ENCODE measurements at regions not wholly inside any gene's neighbourhood (a gene's known extent, or its start where the extent isn't known, plus 50 kb on each side); places are given as distances from the start of the nearest gene placed in this dataset.

DNA sequence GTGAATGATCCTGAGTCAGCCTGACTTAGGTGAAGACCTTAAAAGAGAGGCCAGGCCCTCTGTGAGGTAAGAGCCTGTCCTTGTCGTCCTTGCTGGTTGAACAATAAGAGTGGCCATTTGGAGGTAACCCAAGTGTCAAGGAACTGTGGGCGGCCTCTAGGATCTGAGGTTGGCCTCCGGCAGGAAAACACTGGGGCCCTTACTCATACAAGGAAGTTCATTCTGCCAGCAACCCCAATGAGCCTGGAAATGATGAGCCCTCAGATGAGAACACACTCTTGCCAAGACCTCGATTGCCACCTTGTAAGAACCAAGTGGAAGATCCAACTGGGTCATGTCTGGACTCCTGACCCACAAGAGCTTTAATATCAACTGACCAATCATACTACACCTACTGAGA lies 95.5 kb upstream of the LRATD1 start:
- Histone ChIP-seq H3K27ac (ENCODE audit: low read length) (no peak overlapping the region), H3K36me3 (ENCODE audit: control insufficient read depth, insufficient read depth, low read length) (no peaks in the 10 kb centered on the region), H3K4me1 (ENCODE audit: control insufficient read depth, insufficient read depth, low read length) (no peaks in the 10 kb centered on the region), H3K9me3 (ENCODE audit: control insufficient read depth, insufficient read depth, low read depth, low read length) (no peaks in the 10 kb centered on the region), H3K4me3 (ENCODE audit: low read depth in 2 of 2, low read length in 2 of 2) (no peak overlapping the region), H3K27me3 (ENCODE audit: control insufficient read depth, insufficient read depth, low read length) (no peaks in the 10 kb centered on the region)
- ChIA-PET POLR2A (no interaction called here), CTCF (no interaction called here)
- BruUV-seq (replicated peaks) = no TSS peak
- DNase-seq (ENCODE audit: low read depth, low spot score) (no peak), ATAC-seq (no peak)
- TF ChIP-seq, protein P1, sequence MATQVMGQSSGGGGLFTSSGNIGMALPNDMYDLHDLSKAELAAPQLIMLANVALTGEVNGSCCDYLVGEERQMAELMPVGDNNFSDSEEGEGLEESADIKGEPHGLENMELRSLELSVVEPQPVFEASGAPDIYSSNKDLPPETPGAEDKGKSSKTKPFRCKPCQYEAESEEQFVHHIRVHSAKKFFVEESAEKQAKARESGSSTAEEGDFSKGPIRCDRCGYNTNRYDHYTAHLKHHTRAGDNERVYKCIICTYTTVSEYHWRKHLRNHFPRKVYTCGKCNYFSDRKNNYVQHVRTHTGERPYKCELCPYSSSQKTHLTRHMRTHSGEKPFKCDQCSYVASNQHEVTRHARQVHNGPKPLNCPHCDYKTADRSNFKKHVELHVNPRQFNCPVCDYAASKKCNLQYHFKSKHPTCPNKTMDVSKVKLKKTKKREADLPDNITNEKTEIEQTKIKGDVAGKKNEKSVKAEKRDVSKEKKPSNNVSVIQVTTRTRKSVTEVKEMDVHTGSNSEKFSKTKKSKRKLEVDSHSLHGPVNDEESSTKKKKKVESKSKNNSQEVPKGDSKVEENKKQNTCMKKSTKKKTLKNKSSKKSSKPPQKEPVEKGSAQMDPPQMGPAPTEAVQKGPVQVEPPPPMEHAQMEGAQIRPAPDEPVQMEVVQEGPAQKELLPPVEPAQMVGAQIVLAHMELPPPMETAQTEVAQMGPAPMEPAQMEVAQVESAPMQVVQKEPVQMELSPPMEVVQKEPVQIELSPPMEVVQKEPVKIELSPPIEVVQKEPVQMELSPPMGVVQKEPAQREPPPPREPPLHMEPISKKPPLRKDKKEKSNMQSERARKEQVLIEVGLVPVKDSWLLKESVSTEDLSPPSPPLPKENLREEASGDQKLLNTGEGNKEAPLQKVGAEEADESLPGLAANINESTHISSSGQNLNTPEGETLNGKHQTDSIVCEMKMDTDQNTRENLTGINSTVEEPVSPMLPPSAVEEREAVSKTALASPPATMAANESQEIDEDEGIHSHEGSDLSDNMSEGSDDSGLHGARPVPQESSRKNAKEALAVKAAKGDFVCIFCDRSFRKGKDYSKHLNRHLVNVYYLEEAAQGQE (IDR thresholded peaks at IDR 0.05; ENCODE audit: insufficient read depth in 1 of 2, low read depth in 2 of 2, low read length in 1 of 2) = no peak
- no peak for TF ChIP-seq TCF7L2 (IDR thresholded peaks at IDR 0.05; ENCODE audit: low read depth, low read length)
- no peak for TF ChIP-seq SIN3A (IDR thresholded peaks at IDR 0.05; ENCODE audit: borderline replicate concordance, insufficient read depth, low read depth, low read length)
- TF ChIP-seq POLR2AphosphoS5 (IDR thresholded peaks at IDR 0.05; ENCODE audit: low read depth, low read length) = no peak
- in situ Hi-C loops (cut with HindIII; ENCODE audit: low pct_unique_long_range_greater_than_20kb, low sequenced_read_pairs) = no loop called here
- intact Hi-C loops (cut with micrococcal nuclease; ENCODE audit: unreplicated experiment) = no loop called here

DNA sequence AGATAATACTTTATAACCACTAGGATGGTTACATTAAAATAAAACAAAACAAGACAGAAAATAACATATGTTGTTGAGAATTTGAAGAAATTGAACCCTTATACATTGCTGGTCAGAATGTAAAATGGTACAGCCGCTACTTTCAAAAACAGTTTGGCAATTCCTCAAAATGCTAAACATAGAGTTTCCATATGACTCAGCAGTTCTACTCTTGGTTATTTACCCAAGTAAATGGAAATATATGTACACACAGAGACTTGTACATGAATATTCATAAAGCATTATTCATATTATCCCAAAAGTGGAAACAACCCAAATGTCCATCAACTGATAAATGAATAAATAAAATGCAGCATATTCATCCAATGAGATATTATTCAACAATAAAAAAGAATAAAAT lies 92.5 kb upstream of the LRATD1 start:
- no TSS peak for BruUV-seq (replicated peaks)
- in situ Hi-C loops (cut with HindIII; ENCODE audit: low pct_unique_long_range_greater_than_20kb, low sequenced_read_pairs) = no loop called here

More for the DNA sequence above, 92.5 kb upstream of the LRATD1 start:
- intact Hi-C loops (cut with micrococcal nuclease; ENCODE audit: unreplicated experiment) = no loop called here
- POLR2A ChIA-PET = no interaction called here
- no peaks in the 10 kb centered on the region for H3K27me3 ChIP-seq (ENCODE audit: control insufficient read depth, insufficient read depth, low read length)
- ATAC-seq (no peak), DNase-seq (ENCODE audit: low read depth, low spot score) (no peak)
- CTCF ChIA-PET = no interaction called here
- H3K27ac ChIP-seq (ENCODE audit: low read length) = no peak overlapping the region
- no peaks in the 10 kb centered on the region for H3K9me3 ChIP-seq (ENCODE audit: control insufficient read depth, insufficient read depth, low read depth, low read length)
- no peaks in the 10 kb centered on the region for H3K4me1 ChIP-seq (ENCODE audit: control insufficient read depth, insufficient read depth, low read length)
- TF ChIP-seq POLR2AphosphoS5 (IDR thresholded peaks at IDR 0.05; ENCODE audit: low read depth, low read length) (no peak), TCF7L2 (IDR thresholded peaks at IDR 0.05; ENCODE audit: low read depth, low read length) (no peak), SIN3A (IDR thresholded peaks at IDR 0.05; ENCODE audit: borderline replicate concordance, insufficient read depth, low read depth, low read length) (no peak)
- TF ChIP-seq, protein P1 (IDR thresholded peaks at IDR 0.05; ENCODE audit: insufficient read depth in 1 of 2, low read depth in 2 of 2, low read length in 1 of 2) = no peak
- TF ChIP-seq, protein P2, sequence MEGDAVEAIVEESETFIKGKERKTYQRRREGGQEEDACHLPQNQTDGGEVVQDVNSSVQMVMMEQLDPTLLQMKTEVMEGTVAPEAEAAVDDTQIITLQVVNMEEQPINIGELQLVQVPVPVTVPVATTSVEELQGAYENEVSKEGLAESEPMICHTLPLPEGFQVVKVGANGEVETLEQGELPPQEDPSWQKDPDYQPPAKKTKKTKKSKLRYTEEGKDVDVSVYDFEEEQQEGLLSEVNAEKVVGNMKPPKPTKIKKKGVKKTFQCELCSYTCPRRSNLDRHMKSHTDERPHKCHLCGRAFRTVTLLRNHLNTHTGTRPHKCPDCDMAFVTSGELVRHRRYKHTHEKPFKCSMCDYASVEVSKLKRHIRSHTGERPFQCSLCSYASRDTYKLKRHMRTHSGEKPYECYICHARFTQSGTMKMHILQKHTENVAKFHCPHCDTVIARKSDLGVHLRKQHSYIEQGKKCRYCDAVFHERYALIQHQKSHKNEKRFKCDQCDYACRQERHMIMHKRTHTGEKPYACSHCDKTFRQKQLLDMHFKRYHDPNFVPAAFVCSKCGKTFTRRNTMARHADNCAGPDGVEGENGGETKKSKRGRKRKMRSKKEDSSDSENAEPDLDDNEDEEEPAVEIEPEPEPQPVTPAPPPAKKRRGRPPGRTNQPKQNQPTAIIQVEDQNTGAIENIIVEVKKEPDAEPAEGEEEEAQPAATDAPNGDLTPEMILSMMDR (IDR thresholded peaks at IDR 0.05) = no peak
- no peak overlapping the region for H3K4me3 ChIP-seq (ENCODE audit: low read depth in 2 of 2, low read length in 2 of 2)
- H3K36me3 ChIP-seq (ENCODE audit: control insufficient read depth, insufficient read depth, low read length) = no peaks in the 10 kb centered on the region

All from Panc1 (cell line).